ENCODE measurements at regions not wholly inside any gene's neighbourhood (a gene's known extent, or its start where the extent isn't known, plus 50 kb on each side); places are given as distances from the start of the nearest gene placed in this dataset.

GRCh38 chr14:65860956-65861611, 448.6 kb downstream of the FUT8 start:
- DNase-seq: no peak
- H3F3A ChIP-seq (replicated peaks; ENCODE audit: insufficient read depth): no peaks in the 10 kb centered on the region
- H3K4me3 ChIP-seq (ENCODE audit: low read depth in 2 of 2, low read length in 1 of 2): no peak overlapping the region
- H3K27ac ChIP-seq (ENCODE audit: low read depth in 2 of 2, low read length in 1 of 2): no peak overlapping the region
- ChIA-PET CTCF (no interaction called here), POLR2A (no interaction called here)
- H4K20me1 ChIP-seq (ENCODE audit: insufficient read depth): no peaks in the 10 kb centered on the region
- H3K4me2 ChIP-seq: no peak overlapping the region
- H3K79me2 ChIP-seq (ENCODE audit: insufficient read depth): no peaks in the 10 kb centered on the region
- TF ChIP-seq YY1 (IDR thresholded peaks at IDR 0.05; ENCODE audit: low read depth) (no peak), SIN3A (IDR thresholded peaks at IDR 0.05; ENCODE audit: borderline replicate concordance, low read depth, low read length) (no peak), FOSL2 (IDR thresholded peaks at IDR 0.05; ENCODE audit: borderline replicate concordance, low read depth) (no peak), TCF12 (IDR thresholded peaks at IDR 0.05) (no peak), RXRA (IDR thresholded peaks at IDR 0.05; ENCODE audit: borderline replicate concordance, low read depth) (no peak), USF2 (IDR thresholded peaks at IDR 0.05; ENCODE audit: borderline replicate concordance, low read depth, low read length) (no peak), JUND (IDR thresholded peaks at IDR 0.05) (no peak), TAF1 (IDR thresholded peaks at IDR 0.05; ENCODE audit: borderline replicate concordance, low read depth, low read length) (no peak), SMC3 (IDR thresholded peaks at IDR 0.05; ENCODE audit: low read depth, low read length) (no peak), TEAD4 (IDR thresholded peaks at IDR 0.05; ENCODE audit: borderline replicate concordance, insufficient read depth) (no peak)
- H2AFZ ChIP-seq (ENCODE audit: low read depth): no peak overlapping the region
- no peaks in the 10 kb centered on the region for H3K27me3 ChIP-seq (ENCODE audit: insufficient read depth)
- no peaks in the 10 kb centered on the region for H3K4me1 ChIP-seq (ENCODE audit: control insufficient read depth in 1 of 2, insufficient read depth in 2 of 2, low read depth in 1 of 2, low read length in 1 of 2)
- H3K36me3 ChIP-seq (replicated peaks in 1 of 2; ENCODE audit: control insufficient read depth in 1 of 2, insufficient read depth in 2 of 2, low read length in 1 of 2): no peaks in the 10 kb centered on the region
- H3K9ac ChIP-seq: no peak overlapping the region
- H3K9me3 ChIP-seq: no peaks in the 10 kb centered on the region
- H3K9me2 ChIP-seq: no peaks in the 10 kb centered on the region
- WGBS (ENCODE audit: low lambda C conversion rate): 30% methylated on average over 5 of the region's 5 CpGs

DNA sequence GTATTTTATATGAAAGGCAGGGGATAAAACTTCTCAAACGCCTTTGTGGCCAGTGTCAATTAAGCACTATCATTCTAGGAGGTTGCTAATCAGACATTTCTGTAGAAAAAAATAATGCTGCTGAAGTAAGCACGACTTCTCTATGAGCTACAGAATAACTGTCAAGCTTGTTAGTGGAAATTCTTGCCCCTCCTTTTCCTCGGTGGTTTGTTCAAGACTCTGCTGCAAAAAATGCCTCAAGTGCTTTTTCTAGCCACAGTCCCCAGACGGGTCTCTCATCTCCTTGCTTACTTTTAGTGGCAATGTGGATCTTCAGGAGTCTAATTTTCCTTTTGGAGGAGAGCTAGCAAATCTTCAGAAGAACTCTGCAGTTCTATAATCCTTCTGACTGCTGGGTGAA, 452.0 kb downstream of the FUT8 start:
- CTCF ChIA-PET: interaction anchor here (2.0 kb wide), 1 partner anchor 40 kb away, joined by 6 read pairs; no protein-coding TSS in a partner anchor
- Histone ChIP-seq H3K79me2 (ENCODE audit: insufficient read depth) (no peaks in the 10 kb centered on the region), H3K4me3 (ENCODE audit: low read depth in 2 of 2, low read length in 1 of 2) (no peak overlapping the region), H3K36me3 (replicated peaks in 1 of 2; ENCODE audit: control insufficient read depth in 1 of 2, insufficient read depth in 2 of 2, low read length in 1 of 2) (no peaks in the 10 kb centered on the region), H3K27me3 (ENCODE audit: insufficient read depth) (no peaks in the 10 kb centered on the region), H3K27ac (ENCODE audit: low read depth in 2 of 2, low read length in 1 of 2) (no peak overlapping the region), H3K9me2 (no peaks in the 10 kb centered on the region), H3K9ac (no peak overlapping the region), H3K9me3 (no peaks in the 10 kb centered on the region), H2AFZ (ENCODE audit: low read depth) (no peak overlapping the region), H3K4me1 (ENCODE audit: control insufficient read depth in 1 of 2, insufficient read depth in 2 of 2, low read depth in 1 of 2, low read length in 1 of 2) (no peaks in the 10 kb centered on the region), H3F3A (replicated peaks; ENCODE audit: insufficient read depth) (no peaks in the 10 kb centered on the region), H4K20me1 (ENCODE audit: insufficient read depth) (no peaks in the 10 kb centered on the region), H3K4me2 (no peak overlapping the region)
- WGBS (ENCODE audit: low lambda C conversion rate): 10% methylated on average over 4 of the region's 4 CpGs
- no peak for DNase-seq
- POLR2A ChIA-PET: no interaction called here
- no peak for TF ChIP-seq EZH2phosphoT487 (IDR thresholded peaks at IDR 0.05; ENCODE audit: borderline replicate concordance, low read depth)
- no peak for TF ChIP-seq TCF12 (IDR thresholded peaks at IDR 0.05)
- no peak for TF ChIP-seq ELF1 (IDR thresholded peaks at IDR 0.05)
- TF ChIP-seq, protein P1, sequence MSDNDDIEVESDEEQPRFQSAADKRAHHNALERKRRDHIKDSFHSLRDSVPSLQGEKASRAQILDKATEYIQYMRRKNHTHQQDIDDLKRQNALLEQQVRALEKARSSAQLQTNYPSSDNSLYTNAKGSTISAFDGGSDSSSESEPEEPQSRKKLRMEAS (IDR thresholded peaks at IDR 0.05; ENCODE audit: low read depth): no peak
- TF ChIP-seq FOXM1 (IDR thresholded peaks at IDR 0.05; ENCODE audit: low read depth): no peak
- TF ChIP-seq TEAD4 (IDR thresholded peaks at IDR 0.05; ENCODE audit: borderline replicate concordance, insufficient read depth): no peak
- TF ChIP-seq NRF1 (IDR thresholded peaks at IDR 0.05; ENCODE audit: low read depth, low read length): no peak
- no peak for TF ChIP-seq CTCF (IDR thresholded peaks at IDR 0.05)
- TF ChIP-seq, protein P2, sequence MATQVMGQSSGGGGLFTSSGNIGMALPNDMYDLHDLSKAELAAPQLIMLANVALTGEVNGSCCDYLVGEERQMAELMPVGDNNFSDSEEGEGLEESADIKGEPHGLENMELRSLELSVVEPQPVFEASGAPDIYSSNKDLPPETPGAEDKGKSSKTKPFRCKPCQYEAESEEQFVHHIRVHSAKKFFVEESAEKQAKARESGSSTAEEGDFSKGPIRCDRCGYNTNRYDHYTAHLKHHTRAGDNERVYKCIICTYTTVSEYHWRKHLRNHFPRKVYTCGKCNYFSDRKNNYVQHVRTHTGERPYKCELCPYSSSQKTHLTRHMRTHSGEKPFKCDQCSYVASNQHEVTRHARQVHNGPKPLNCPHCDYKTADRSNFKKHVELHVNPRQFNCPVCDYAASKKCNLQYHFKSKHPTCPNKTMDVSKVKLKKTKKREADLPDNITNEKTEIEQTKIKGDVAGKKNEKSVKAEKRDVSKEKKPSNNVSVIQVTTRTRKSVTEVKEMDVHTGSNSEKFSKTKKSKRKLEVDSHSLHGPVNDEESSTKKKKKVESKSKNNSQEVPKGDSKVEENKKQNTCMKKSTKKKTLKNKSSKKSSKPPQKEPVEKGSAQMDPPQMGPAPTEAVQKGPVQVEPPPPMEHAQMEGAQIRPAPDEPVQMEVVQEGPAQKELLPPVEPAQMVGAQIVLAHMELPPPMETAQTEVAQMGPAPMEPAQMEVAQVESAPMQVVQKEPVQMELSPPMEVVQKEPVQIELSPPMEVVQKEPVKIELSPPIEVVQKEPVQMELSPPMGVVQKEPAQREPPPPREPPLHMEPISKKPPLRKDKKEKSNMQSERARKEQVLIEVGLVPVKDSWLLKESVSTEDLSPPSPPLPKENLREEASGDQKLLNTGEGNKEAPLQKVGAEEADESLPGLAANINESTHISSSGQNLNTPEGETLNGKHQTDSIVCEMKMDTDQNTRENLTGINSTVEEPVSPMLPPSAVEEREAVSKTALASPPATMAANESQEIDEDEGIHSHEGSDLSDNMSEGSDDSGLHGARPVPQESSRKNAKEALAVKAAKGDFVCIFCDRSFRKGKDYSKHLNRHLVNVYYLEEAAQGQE (IDR thresholded peaks at IDR 0.05; ENCODE audit: low read depth, low read length): no peak
- no peak for TF ChIP-seq RCOR1 (IDR thresholded peaks at IDR 0.05; ENCODE audit: low read length)
- TF ChIP-seq MEF2A (IDR thresholded peaks at IDR 0.05; ENCODE audit: borderline replicate concordance, low read depth): no peak
- TF ChIP-seq NFIC (IDR thresholded peaks at IDR 0.05; ENCODE audit: borderline replicate concordance): no peak

All from SK-N-SH (cell line).